Coronary artery (tissue), 2 donors: ENCODE measurements at regions not wholly inside any gene's neighbourhood (a gene's known extent, or its start where the extent isn't known, plus 50 kb on each side); places are given as distances from the start of the nearest gene placed in this dataset.

ENCODE experiments used
- DNase-seq: peaks from one replicate; pipeline ENCODE4 v3.0.0-alpha.2; 2017; ENCODE audit warnings: low spot score
- H3K27ac ChIP-seq, 2 donors: fragments of 200-600 bp; sonication (generic); one replicate each; pipeline ENCODE4 v1.5.1; 2016 to 2019
- H3K4me3 ChIP-seq: fragments of 200-600 bp; sonication (generic); 2 replicates; pipeline ENCODE4 v1.5.1; 2016; ENCODE audit warnings: mild to moderate bottlenecking, moderate library complexity
- TF ChIP-seq, protein P1 (sequence below): fragments of 200-600 bp; sonication (generic); IDR thresholded peaks from one replicate; pipeline ENCODE4 v1.5.1; 2019; ENCODE audit warnings: antibody characterized with exemption

DNA sequence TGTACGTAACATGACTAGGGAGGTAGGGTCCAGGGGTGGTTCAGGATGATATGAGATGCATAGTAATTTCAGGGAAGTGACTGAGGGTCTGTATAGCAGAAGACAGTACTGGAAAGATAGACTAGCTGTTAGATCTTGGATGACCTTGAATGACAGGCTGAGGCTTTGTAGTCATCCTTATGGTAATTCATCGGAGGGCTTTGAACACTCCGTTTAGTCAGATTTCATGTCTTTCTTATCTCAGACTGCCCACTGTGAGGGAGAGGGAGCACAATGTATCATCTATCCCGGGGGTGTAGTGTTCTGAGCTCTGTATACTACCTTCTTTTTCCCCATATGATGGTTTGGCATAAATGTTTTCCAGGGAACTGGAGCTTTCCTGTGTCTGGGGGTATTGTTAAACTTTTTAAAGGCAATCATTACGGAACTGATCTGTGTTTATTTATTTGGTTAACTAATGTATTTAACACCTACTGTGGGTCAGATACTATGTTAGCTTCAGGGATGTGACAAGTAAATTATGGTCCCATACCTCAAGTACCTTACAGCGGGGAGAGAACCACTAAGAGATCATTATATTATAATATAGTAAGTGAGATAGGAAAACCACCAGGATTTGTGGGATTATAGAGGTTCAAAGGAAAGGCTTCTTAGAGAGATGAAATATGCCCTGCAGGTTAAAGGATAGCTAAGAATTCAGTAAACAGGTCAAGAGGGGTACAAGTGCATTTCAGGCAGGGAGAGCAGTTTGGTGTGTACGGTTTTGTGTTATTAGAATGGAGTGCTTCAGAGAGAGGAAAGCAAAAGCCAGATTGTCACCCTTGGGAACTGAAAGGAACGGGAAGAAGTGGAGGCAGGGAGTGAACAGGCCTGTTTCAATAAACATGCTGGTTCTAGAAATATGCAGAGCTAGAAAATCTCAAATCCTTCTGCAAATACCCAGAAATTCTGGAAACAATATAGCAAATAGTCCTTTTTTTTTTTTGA, 164.8 kb upstream of the KL start:
- TF ChIP-seq, protein P1, sequence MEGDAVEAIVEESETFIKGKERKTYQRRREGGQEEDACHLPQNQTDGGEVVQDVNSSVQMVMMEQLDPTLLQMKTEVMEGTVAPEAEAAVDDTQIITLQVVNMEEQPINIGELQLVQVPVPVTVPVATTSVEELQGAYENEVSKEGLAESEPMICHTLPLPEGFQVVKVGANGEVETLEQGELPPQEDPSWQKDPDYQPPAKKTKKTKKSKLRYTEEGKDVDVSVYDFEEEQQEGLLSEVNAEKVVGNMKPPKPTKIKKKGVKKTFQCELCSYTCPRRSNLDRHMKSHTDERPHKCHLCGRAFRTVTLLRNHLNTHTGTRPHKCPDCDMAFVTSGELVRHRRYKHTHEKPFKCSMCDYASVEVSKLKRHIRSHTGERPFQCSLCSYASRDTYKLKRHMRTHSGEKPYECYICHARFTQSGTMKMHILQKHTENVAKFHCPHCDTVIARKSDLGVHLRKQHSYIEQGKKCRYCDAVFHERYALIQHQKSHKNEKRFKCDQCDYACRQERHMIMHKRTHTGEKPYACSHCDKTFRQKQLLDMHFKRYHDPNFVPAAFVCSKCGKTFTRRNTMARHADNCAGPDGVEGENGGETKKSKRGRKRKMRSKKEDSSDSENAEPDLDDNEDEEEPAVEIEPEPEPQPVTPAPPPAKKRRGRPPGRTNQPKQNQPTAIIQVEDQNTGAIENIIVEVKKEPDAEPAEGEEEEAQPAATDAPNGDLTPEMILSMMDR = no peak
- no peak overlapping the region for H3K27ac ChIP-seq
- DNase-seq = no peak
- H3K4me3 ChIP-seq = no peak overlapping the region

DNA sequence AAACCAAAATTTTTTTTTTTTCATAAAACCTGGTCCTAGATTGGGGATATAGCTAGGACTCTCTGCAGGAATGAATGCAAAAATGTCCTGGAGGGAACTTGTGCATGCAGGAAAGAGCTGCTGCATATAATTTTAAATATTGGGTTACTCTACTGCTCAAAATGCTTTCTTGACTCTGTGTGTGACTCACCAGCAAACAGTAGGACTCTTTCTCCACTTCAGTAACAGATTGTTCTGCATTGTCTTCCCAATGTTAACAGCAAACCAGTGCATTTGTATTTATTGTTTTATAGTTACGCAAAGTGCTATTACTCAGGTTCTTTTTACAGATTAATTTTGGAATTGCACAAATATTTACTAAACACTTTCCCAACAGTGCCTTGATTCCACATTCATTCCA, 163.7 kb upstream of the KL start:
- DNase-seq = no peak
- no peak overlapping the region for H3K27ac ChIP-seq
- TF ChIP-seq, protein P1 = no peak
- no peak overlapping the region for H3K4me3 ChIP-seq

DNA sequence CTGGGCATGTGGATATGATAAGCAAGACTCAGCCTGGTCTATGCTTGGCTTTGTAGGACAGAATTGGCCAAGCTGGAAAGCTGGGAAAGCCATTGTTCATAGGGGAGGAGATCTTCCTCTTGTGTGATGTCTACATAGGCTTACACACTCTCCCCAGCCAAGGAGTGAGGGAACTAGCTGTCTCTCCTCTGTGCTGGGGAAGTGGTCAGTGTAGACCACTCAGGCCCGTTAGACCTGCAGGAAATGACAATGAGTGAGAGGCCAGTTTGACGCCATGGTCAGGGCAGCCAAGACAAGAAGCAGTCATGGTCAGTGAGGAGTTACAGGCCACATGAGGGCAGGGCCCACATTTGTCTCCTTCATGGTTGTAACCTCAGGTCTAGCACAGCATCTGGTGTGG, 159.1 kb upstream of the KL start:
- DNase-seq = no peak
- H3K27ac ChIP-seq = no peak overlapping the region
- TF ChIP-seq, protein P1 = no peak

DNA sequence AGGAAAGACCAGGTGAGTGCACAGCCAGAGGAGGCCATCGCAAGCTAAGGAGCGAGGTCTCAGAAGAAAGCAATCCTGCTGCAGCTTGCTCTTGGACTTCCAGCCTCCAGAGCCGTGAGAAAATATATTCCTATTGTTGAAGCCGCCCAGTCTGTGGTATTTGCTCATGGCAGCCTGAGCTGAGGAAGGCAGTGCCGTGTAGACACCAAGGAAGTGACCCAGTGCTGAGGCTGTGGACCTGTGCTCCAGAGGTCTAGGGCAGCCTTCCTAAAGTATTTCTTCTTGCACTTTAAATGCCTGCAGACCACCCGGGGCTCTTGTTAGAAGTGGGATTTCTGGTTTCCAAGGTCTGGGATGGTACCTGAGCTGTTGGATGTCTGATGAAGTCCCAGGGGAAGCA, 158.5 kb upstream of the KL start:
- H3K27ac ChIP-seq = no peak overlapping the region
- no peak overlapping the region for H3K4me3 ChIP-seq
- DNase-seq = no peak
- TF ChIP-seq, protein P1 = no peak

More for the DNA sequence above, 159.1 kb upstream of the KL start:
- no peak overlapping the region for H3K4me3 ChIP-seq

DNA sequence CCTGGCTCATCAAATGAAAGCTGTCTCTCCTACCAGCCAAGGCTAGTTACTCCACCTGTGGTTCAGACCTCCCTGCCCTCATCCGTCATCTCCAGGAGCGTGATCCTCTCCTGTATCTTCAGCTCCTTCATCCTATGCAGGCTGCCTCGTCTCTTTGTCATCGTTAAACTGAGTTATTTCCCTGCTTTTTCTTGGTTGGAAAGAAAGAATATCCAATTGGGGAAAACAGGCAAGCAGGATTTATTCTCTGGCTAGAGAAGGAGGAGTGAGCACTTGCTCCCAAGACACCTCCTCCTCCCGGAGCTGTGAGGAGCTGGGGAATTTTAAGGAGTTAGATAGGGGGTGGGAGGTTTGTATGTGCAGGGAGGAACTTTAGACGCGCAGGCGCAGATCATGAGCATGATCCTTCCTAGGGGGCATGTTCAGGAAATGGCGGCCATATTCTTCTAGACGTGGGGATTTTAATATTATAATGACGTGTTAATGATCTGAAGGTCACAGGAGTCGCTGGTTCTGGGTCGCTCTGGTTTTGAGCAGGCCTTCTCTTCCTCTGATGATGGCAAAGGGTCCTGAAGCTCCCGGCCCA, 156.4 kb upstream of the KL start:
- H3K27ac ChIP-seq = no peak overlapping the region
- DNase-seq = no peak
- no peak overlapping the region for H3K4me3 ChIP-seq
- TF ChIP-seq, protein P1 = no peak

DNA sequence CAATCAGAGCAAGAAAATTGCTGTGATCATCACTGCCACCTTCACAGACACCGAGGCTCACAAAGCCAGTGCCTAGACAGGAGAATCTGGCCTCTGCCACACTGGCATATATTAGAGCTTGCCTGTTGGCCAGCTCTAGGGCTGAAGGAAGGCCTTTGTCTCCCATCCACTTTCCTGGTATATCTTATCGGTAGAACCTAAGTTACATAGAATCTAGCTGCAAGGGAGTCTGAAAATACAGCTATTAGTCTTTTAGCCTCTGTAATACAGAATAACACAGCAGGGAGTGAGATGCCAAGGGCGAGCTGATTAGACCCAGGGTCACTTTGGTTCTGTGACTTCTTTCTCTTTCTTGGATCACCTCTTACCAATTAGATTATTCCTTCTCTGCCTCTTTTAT, 154.9 kb upstream of the KL start:
- Histone ChIP-seq H3K4me3 (no peak overlapping the region), H3K27ac (no peak overlapping the region)
- TF ChIP-seq, protein P1 = no peak
- no peak for DNase-seq
